ENCODE measurements at regions not wholly inside any gene's neighbourhood (a gene's known extent, or its start where the extent isn't known, plus 50 kb on each side); places are given as distances from the start of the nearest gene placed in this dataset.

DNA sequence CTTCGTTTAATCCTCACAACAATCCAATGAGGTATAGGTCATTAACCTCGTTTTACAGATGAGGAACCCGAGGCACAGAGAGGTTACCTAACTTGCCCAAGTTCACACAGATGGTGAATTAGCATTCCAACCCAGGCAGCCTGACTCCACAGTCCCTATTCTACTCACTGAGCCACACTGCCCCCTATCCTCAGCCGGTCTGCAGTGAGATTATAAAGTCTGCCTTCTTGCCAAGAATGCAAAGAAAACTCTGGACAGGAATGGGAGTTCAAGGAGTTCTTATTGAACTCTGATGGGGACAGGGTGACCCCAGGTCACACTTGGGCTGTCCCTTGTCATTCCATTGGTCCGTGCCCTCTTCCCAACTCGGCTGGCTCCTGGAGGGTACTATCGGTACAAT lies 94.0 kb upstream of the KCNK12 start:
- POLR2A ChIA-PET = no interaction called here
- no peak for DNase-seq (ENCODE audit: low read depth, low spot score)
- CTCF ChIA-PET = no interaction called here
- TF ChIP-seq, protein P1, sequence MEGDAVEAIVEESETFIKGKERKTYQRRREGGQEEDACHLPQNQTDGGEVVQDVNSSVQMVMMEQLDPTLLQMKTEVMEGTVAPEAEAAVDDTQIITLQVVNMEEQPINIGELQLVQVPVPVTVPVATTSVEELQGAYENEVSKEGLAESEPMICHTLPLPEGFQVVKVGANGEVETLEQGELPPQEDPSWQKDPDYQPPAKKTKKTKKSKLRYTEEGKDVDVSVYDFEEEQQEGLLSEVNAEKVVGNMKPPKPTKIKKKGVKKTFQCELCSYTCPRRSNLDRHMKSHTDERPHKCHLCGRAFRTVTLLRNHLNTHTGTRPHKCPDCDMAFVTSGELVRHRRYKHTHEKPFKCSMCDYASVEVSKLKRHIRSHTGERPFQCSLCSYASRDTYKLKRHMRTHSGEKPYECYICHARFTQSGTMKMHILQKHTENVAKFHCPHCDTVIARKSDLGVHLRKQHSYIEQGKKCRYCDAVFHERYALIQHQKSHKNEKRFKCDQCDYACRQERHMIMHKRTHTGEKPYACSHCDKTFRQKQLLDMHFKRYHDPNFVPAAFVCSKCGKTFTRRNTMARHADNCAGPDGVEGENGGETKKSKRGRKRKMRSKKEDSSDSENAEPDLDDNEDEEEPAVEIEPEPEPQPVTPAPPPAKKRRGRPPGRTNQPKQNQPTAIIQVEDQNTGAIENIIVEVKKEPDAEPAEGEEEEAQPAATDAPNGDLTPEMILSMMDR (IDR thresholded peaks at IDR 0.05; ENCODE audit: insufficient read depth, low read length, missing control alignments) = no peak
- no peak overlapping the region for H3K4me3 ChIP-seq (ENCODE audit: low read depth, low read length)

DNA sequence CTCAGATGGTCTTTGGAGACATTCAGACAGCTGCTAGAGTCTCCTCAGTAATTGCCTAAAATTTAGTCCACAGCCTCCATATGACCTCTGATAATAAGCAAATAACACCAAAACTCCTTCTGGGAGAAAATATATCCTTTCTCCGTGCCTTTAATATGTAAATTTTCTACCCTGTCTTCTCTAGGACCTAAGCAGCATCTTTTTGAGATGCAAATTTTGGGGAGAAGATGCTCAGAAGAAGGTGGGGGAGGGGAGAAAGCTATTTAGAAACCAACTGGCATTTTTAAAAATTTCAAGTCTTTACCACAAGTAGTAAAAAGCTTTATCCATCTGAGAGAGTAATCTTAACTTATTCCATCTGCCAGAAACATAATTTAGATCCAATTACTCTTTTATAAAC lies 91.8 kb upstream of the KCNK12 start:
- ChIA-PET POLR2A (no interaction called here), CTCF (interaction anchor here (1.3 kb wide), 1 partner anchor 9 kb away, joined by 3 read pairs; no protein-coding TSS in a partner anchor)
- DNase-seq (ENCODE audit: low read depth, low spot score) = no peak
- H3K4me3 ChIP-seq (ENCODE audit: low read depth, low read length) = no peak overlapping the region
- TF ChIP-seq, protein P1 (IDR thresholded peaks at IDR 0.05; ENCODE audit: insufficient read depth, low read length, missing control alignments) = no peak

DNA sequence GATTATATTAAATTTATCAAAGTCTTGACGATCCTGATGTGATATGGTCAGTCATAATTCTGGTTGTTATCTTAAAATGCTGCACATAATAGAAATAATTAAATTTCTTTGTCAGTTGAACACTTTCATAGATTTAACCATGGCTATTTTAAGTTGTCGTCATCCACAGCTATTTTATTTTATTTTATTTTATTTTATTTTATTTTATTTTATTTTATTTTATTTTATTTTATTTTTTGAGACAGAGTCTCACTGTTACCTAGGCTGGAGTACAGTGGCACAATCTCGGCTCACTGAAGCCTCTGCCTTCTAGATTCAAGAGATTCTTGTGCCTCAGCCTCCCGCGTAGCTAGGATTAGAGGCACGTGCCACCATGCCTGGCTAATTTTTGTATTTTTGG lies 90.5 kb upstream of the KCNK12 start:
- ChIA-PET POLR2A (no interaction called here), CTCF (no interaction called here)
- no peak for DNase-seq (ENCODE audit: low read depth, low spot score)
- TF ChIP-seq, protein P1 (IDR thresholded peaks at IDR 0.05; ENCODE audit: insufficient read depth, low read length, missing control alignments) = no peak
- H3K4me3 ChIP-seq (ENCODE audit: low read depth, low read length) = no peak overlapping the region

DNA sequence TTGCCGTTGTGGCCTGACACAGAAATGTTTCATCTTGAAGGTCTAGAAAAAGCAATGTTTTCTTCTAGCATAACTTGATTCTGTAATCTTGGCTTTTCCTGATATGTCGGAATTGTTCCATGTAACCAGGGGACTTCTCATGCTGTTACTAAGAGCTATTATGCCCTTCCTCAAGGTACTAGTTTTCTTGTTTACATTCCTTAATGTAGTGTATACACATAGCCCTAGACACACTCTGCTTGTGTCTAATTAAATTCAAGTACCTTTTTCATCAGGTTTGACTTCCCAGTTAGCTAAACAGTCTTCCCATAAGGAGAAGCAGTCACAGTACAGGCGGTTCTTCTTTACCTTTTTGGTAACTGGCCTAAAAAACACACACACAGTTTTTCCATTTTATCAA lies 89.4 kb upstream of the KCNK12 start:
- H3K4me3 ChIP-seq (ENCODE audit: low read depth, low read length) = no peak overlapping the region
- CTCF ChIA-PET = no interaction called here
- POLR2A ChIA-PET = no interaction called here
- no peak for DNase-seq (ENCODE audit: low read depth, low spot score)
- TF ChIP-seq, protein P1 (IDR thresholded peaks at IDR 0.05; ENCODE audit: insufficient read depth, low read length, missing control alignments) = no peak

DNA sequence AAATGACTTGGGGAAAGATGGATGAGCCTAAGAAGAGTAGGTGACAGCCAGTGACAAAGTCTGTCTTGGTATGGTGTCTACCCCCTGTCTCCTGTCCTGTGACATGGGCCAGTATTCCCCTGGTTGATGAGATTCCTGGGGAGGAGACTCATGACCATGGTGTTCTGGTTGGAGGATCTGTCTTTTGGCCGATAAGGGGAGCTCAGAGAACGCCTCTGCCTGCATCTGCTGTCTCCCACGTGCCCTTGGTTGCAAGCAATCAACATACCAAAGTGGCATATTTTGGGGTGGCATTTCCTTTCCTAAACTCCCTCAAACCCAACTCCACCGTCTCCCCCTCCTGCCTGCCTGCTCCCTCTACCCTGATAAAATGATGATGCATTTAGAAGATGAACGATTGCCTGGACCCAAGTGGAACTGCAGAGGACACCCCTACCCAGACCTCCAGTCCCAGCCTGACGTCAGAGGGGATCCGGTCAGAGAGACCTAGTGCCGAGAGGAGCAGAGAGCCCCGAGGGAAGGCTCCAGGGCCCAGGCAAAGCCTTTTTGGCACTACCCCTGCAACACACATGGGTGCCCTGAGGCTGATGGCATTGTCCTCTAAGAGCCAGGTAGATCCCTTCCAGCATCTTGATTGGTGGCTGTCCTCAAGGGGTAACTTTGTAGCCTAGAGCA lies 88.0 kb upstream of the KCNK12 start:
- no peak overlapping the region for H3K4me3 ChIP-seq (ENCODE audit: low read depth, low read length)
- TF ChIP-seq, protein P1 (IDR thresholded peaks at IDR 0.05; ENCODE audit: insufficient read depth, low read length, missing control alignments) = no peak
- ChIA-PET CTCF (no interaction called here), POLR2A (no interaction called here)
- DNase-seq (ENCODE audit: low read depth, low spot score) = no peak

DNA sequence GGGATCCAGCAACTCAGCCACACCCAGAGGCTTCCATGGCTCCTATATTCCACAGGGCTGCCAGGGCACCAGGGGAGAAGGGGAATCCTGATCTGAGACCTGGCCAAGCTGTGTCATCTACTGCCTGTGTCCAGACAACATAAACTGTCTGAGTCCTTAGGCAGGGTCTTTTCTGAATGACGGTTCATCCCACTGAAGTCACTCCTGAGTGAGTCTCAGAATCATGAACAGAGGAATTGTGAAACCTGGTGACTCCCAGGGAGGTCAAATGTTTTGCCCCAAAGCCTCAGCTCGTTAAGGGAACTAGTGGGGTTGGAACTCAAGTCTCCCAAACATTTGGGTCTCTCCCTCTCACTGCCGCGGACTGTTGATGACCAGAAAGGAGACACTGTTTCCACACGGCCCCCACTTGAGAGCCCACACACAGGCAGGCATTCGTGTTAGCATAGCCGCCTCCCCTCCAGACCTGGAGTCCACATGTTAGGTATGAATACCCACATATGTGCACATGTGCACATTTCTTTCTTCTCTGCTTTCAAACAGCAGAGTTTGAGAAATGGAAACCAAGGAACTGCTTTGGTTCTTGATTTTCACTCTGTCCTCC lies 87.2 kb upstream of the KCNK12 start:
- no peak for DNase-seq (ENCODE audit: low read depth, low spot score)
- TF ChIP-seq, protein P1 (IDR thresholded peaks at IDR 0.05; ENCODE audit: insufficient read depth, low read length, missing control alignments) = no peak
- H3K4me3 ChIP-seq (ENCODE audit: low read depth, low read length) = no peak overlapping the region
- ChIA-PET CTCF (no interaction called here), POLR2A (no interaction called here)
